ENCODE measurements at regions not wholly inside any gene's neighbourhood (a gene's known extent, or its start where the extent isn't known, plus 50 kb on each side); places are given as distances from the start of the nearest gene placed in this dataset.
"Not testable (repeated sequence)": the region's sequence is repeated elsewhere in the genome, so short reads cannot be mapped to it uniquely, and the experiment has no call there.

DNA sequence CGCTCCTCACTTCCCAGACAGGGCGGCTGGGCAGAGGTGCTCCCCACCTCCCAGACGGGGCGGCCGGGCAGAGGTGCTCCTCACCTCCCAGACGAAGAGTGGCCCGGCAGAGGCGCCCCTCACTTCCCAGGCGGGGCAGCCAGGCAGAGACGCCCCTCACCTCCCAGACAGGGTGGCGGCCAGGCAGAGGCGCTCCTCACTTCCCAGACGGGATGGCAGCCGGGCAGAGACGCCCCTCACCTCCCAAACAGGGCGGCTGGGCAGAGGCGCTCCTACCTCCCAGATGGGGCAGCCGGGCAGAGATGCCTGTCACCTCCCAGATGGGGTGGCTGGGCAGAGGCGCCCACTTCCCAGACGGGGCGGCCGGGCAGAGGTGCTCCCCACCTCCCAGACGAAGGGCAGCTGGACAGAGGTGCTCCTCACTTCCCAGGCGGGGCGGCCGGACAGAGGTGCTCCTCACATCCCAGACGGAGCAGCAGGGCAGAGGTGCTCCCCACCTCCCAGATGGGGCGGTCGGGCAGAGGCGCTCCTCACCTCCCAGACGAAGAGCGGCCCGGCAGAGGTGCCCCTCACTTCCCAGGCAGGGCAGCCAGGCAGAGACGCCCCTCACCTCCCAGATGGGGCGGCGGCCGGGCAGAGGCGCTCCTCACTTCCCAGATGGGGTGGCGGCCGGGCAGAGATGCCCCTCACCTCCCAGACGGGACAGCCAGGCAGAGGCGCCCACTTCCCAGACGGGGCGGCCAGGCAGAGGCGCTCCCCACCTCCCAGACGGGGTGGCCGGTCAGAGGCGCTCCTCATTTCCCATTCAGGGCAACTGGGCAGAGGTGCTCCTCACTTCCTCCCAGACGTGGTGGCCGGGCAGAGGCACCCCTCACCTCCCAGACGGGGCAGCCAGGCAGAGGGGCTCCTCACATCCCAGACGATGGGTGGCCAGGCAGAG, 176.9 kb downstream of the NUF2 start:
- TF ChIP-seq, protein P1, sequence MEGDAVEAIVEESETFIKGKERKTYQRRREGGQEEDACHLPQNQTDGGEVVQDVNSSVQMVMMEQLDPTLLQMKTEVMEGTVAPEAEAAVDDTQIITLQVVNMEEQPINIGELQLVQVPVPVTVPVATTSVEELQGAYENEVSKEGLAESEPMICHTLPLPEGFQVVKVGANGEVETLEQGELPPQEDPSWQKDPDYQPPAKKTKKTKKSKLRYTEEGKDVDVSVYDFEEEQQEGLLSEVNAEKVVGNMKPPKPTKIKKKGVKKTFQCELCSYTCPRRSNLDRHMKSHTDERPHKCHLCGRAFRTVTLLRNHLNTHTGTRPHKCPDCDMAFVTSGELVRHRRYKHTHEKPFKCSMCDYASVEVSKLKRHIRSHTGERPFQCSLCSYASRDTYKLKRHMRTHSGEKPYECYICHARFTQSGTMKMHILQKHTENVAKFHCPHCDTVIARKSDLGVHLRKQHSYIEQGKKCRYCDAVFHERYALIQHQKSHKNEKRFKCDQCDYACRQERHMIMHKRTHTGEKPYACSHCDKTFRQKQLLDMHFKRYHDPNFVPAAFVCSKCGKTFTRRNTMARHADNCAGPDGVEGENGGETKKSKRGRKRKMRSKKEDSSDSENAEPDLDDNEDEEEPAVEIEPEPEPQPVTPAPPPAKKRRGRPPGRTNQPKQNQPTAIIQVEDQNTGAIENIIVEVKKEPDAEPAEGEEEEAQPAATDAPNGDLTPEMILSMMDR (IDR thresholded peaks at IDR 0.05), result not testable (repeated sequence)
- TF ChIP-seq POLR2A (IDR thresholded peaks at IDR 0.05); POLR2AphosphoS5 (IDR thresholded peaks at IDR 0.05; ENCODE audit: insufficient read depth in 1 of 2, low read depth in 1 of 2): not testable (repeated sequence)
